Thyroid gland (tissue), 4 donors: ENCODE measurements at regions not wholly inside any gene's neighbourhood (a gene's known extent, or its start where the extent isn't known, plus 50 kb on each side); places are given as distances from the start of the nearest gene placed in this dataset.

Experiments
- POLR2A ChIP-seq, 2 donors: fragments of 450-650 bp; IDR thresholded peaks; one replicate each; pipeline ENCODE4 v1.6.1; 2017; ENCODE audit warnings: antibody characterized with exemption in 2 of 2, mild to moderate bottlenecking in 2 of 2, moderate library complexity in 1 of 2
- TF ChIP-seq, protein P1 (sequence below), 6 experiments: fragments of 200-600 bp in 3 of 6; fragments of 450-650 bp in 3 of 6; sonication (generic) in 3 of 6; IDR thresholded peaks; one replicate each; pipeline ENCODE4 v1.5.1; 2016 to 2019; ENCODE audit warnings: antibody characterized with exemption in 6 of 6, mild to moderate bottlenecking in 2 of 6, inconsistent platforms in 1 of 6, moderate library complexity in 1 of 6

GRCh38 chr3:185308126-185308754, 54.4 kb upstream of the EHHADH start:
- TF ChIP-seq, protein P1, sequence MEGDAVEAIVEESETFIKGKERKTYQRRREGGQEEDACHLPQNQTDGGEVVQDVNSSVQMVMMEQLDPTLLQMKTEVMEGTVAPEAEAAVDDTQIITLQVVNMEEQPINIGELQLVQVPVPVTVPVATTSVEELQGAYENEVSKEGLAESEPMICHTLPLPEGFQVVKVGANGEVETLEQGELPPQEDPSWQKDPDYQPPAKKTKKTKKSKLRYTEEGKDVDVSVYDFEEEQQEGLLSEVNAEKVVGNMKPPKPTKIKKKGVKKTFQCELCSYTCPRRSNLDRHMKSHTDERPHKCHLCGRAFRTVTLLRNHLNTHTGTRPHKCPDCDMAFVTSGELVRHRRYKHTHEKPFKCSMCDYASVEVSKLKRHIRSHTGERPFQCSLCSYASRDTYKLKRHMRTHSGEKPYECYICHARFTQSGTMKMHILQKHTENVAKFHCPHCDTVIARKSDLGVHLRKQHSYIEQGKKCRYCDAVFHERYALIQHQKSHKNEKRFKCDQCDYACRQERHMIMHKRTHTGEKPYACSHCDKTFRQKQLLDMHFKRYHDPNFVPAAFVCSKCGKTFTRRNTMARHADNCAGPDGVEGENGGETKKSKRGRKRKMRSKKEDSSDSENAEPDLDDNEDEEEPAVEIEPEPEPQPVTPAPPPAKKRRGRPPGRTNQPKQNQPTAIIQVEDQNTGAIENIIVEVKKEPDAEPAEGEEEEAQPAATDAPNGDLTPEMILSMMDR (IDR thresholded peaks at IDR 0.05), result peak in 5 of 6 experiments; percentile 27 to 71 (median 50)
- no peak for TF ChIP-seq POLR2A (IDR thresholded peaks at IDR 0.05)
